Smooth muscle cell (in vitro differentiated cells): ENCODE measurements at regions not wholly inside any gene's neighbourhood (a gene's known extent, or its start where the extent isn't known, plus 50 kb on each side); places are given as distances from the start of the nearest gene placed in this dataset.

ENCODE experiments used
- DNase-seq: peaks from one replicate; lab custom pipeline; 2025; ENCODE audit not compliant: unreplicated experiment; lab: John Stamatoyannopoulos, UW
- H2AFZ ChIP-seq: fragments of 200-600 bp; sonication (generic); 2 replicates; pipeline ENCODE4 v1.6.0; 2016; ENCODE audit warnings: antibody characterized with exemption, low read depth, mild to moderate bottlenecking
- H3F3A ChIP-seq: fragments of 200-600 bp; sonication (generic); 2 replicates; pipeline ENCODE4 v1.6.0; 2017; ENCODE audit warnings: antibody characterized with exemption, low read depth
- H3K27ac ChIP-seq: fragments of 200-600 bp; sonication (generic); 2 replicates; pipeline ENCODE4 v1.5.1; 2016; ENCODE audit warnings: low read depth, mild to moderate bottlenecking
- H3K27me3 ChIP-seq: fragments of 200-600 bp; sonication (generic); 2 replicates; pipeline ENCODE4 v1.6.1; 2016; ENCODE audit warnings: low read depth, mild to moderate bottlenecking
- H3K36me3 ChIP-seq: fragments of 200-600 bp; sonication (generic); 2 replicates; pipeline ENCODE4 v1.5.1; 2016; ENCODE audit warnings: low read depth
- H3K4me1 ChIP-seq: fragments of 200-600 bp; sonication (generic); 2 replicates; pipeline ENCODE4 v1.5.1; 2016; ENCODE audit warnings: low read depth
- H3K4me2 ChIP-seq: fragments of 200-600 bp; sonication (generic); 2 replicates; pipeline ENCODE4 v1.6.0; 2016; ENCODE audit warnings: mild to moderate bottlenecking
- H3K4me3 ChIP-seq: fragments of 200-600 bp; sonication (generic); 2 replicates; pipeline ENCODE4 v1.5.1; 2016; ENCODE audit warnings: mild to moderate bottlenecking
- H3K79me2 ChIP-seq: fragments of 200-600 bp; sonication (generic); 2 replicates; pipeline ENCODE4 v1.6.0; 2016; ENCODE audit warnings: low read depth, mild to moderate bottlenecking
- H3K9ac ChIP-seq: fragments of 200-600 bp; sonication (generic); 2 replicates; pipeline ENCODE4 v1.6.0; 2016; ENCODE audit warnings: low read depth
- H3K9me3 ChIP-seq: fragments of 200-600 bp; sonication (generic); replicated peaks from 2 replicates; pipeline ENCODE4 v1.5.1; 2016; ENCODE audit warnings: low read depth
- H4K20me1 ChIP-seq: fragments of 200-600 bp; sonication (generic); 2 replicates; pipeline ENCODE4 v1.6.0; 2016; ENCODE audit warnings: low read depth
- CTCF ChIP-seq: fragments of 200-600 bp; sonication (generic); IDR thresholded peaks from 2 replicates; pipeline ENCODE4 v1.5.1; 2017; ENCODE audit warnings: borderline replicate concordance, mild to moderate bottlenecking, antibody characterized with exemption; ENCODE audit not compliant: insufficient read depth, poor library complexity, severe bottlenecking
- WGBS: methylation state at CpG from one replicate; pipeline ENCODE4 v1.1.7; 2016; ENCODE audit warnings: low lambda C conversion rate; 5-methylcytosine and 5-hydroxymethylcytosine counted together

GRCh38 chr12:114815026-114815795 is 131.2 kb upstream of the TBX3 start:
- peaks cover 12% of the 10 kb centered on the region for H3F3A ChIP-seq
- no peaks in the 10 kb centered on the region for H3K36me3 ChIP-seq
- H3K79me2 ChIP-seq = no peaks in the 10 kb centered on the region
- H3K27ac ChIP-seq = no peak overlapping the region
- WGBS = 88% methylated on average over 10 of the region's 10 CpGs
- H2AFZ ChIP-seq = no peak overlapping the region
- H3K27me3 ChIP-seq = no peaks in the 10 kb centered on the region
- H4K20me1 ChIP-seq = no peaks in the 10 kb centered on the region
- no peak overlapping the region for H3K4me3 ChIP-seq
- no peak for TF ChIP-seq CTCF
- peaks cover 12% of the 10 kb centered on the region for H3K4me1 ChIP-seq
- no peak overlapping the region for H3K4me2 ChIP-seq
- H3K9ac ChIP-seq = no peak overlapping the region
- H3K9me3 ChIP-seq = no peaks in the 10 kb centered on the region
- DNase-seq = no peak

- H3F3A ChIP-seq = peaks cover 12% of the 10 kb centered on the region
- DNase-seq = no peak
- peak overlapping the region; percentile 97 for H2AFZ ChIP-seq
- TF ChIP-seq CTCF = no peak
- H3K9ac ChIP-seq = no peak overlapping the region
- H3K4me2 ChIP-seq = peak overlapping the region; percentile 76
- no peaks in the 10 kb centered on the region for H4K20me1 ChIP-seq
- no peaks in the 10 kb centered on the region for H3K9me3 ChIP-seq
- no peaks in the 10 kb centered on the region for H3K27me3 ChIP-seq
- 9% methylated on average over 19 of the region's 19 CpGs for WGBS
- H3K4me1 ChIP-seq = peaks cover 12% of the 10 kb centered on the region
- no peaks in the 10 kb centered on the region for H3K36me3 ChIP-seq
- H3K79me2 ChIP-seq = no peaks in the 10 kb centered on the region
- peak overlapping the region; percentile 20 for H3K4me3 ChIP-seq
- peak overlapping the region; percentile 69 for H3K27ac ChIP-seq
Observed at GRCh38 chr12:114812858-114813761, 129.1 kb upstream of the TBX3 start.

- Histone ChIP-seq H3K4me3 (no peak overlapping the region), H3K36me3 (no peaks in the 10 kb centered on the region), H3K79me2 (no peaks in the 10 kb centered on the region), H3K4me1 (peaks cover 12% of the 10 kb centered on the region), H3K4me2 (peak overlapping the region; percentile 76), H3K27ac (peak overlapping the region; percentile 69), H3F3A (peaks cover 12% of the 10 kb centered on the region), H2AFZ (peak overlapping the region; percentile 97), H3K27me3 (no peaks in the 10 kb centered on the region), H3K9me3 (no peaks in the 10 kb centered on the region), H3K9ac (no peak overlapping the region), H4K20me1 (no peaks in the 10 kb centered on the region)
- no peak for DNase-seq
- WGBS = 85% methylated on average over 4 of the region's 4 CpGs
- TF ChIP-seq CTCF = no peak
Observed at GRCh38 chr12:114812384-114812783, 128.4 kb upstream of the TBX3 start.
